ENCODE measurements at regions not wholly inside any gene's neighbourhood (a gene's known extent, or its start where the extent isn't known, plus 50 kb on each side); places are given as distances from the start of the nearest gene placed in this dataset.

GRCh38 chr5:91223886-91224285 lies 159.2 kb downstream of the ARRDC3 start:
- H3K4me3 ChIP-seq (ENCODE audit: control insufficient read depth, low read depth, low read length) = no peak overlapping the region
- no peak for DNase-seq (ENCODE audit: low read depth)
- no peak for TF ChIP-seq CTCF (IDR thresholded peaks at IDR 0.05; ENCODE audit: control insufficient read depth, insufficient read depth, low read depth, low read length, missing control alignments)

- H3K4me3 ChIP-seq (ENCODE audit: control insufficient read depth, low read depth, low read length) = no peak overlapping the region
- no peak for TF ChIP-seq CTCF (IDR thresholded peaks at IDR 0.05; ENCODE audit: control insufficient read depth, insufficient read depth, low read depth, low read length, missing control alignments)
- no peak for DNase-seq (ENCODE audit: low read depth)
These were observed 160.6 kb downstream of the ARRDC3 start for GRCh38 chr5:91222482-91222881.

- TF ChIP-seq CTCF (IDR thresholded peaks at IDR 0.05; ENCODE audit: control insufficient read depth, insufficient read depth, low read depth, low read length, missing control alignments) = no peak
- no peak overlapping the region for H3K4me3 ChIP-seq (ENCODE audit: control insufficient read depth, low read depth, low read length)
- DNase-seq (ENCODE audit: low read depth) = no peak
These were observed 161.2 kb downstream of the ARRDC3 start for GRCh38 chr5:91221917-91222316.

- DNase-seq (ENCODE audit: low read depth) = peak; percentile 34
- peak; percentile 52 for TF ChIP-seq CTCF (IDR thresholded peaks at IDR 0.05; ENCODE audit: control insufficient read depth, insufficient read depth, low read depth, low read length, missing control alignments)
- H3K4me3 ChIP-seq (ENCODE audit: control insufficient read depth, low read depth, low read length) = no peak overlapping the region
These were observed 163.2 kb downstream of the ARRDC3 start for GRCh38 chr5:91219803-91220371.

- peak; percentile 80 for DNase-seq (ENCODE audit: low read depth)
- no peak overlapping the region for H3K4me3 ChIP-seq (ENCODE audit: control insufficient read depth, low read depth, low read length)
- no peak for TF ChIP-seq CTCF (IDR thresholded peaks at IDR 0.05; ENCODE audit: control insufficient read depth, insufficient read depth, low read depth, low read length, missing control alignments)
These were observed 163.9 kb downstream of the ARRDC3 start for GRCh38 chr5:91219091-91219802.

DNA sequence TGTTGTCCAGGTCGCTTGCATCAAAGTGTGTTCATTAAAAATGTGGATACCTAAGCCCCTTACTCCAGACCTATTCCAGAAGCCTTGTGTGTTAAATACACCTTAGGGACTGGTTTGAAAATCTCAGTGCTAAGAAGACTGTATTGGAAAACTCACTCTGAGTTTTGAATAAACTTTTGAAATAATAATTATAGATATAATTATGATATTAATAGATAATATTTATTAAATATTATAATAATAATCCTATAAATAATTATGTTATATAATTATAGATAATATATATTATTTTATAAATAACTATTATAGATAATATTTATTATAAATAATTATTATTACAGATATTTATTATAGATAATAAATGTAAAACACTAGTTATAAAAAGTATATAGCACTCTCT lies 165.3 kb downstream of the ARRDC3 start:
- no peak for TF ChIP-seq CTCF (IDR thresholded peaks at IDR 0.05; ENCODE audit: control insufficient read depth, insufficient read depth, low read depth, low read length, missing control alignments)
- H3K4me3 ChIP-seq (ENCODE audit: control insufficient read depth, low read depth, low read length) = no peak overlapping the region
- DNase-seq (ENCODE audit: low read depth) = no peak
